GM18861 (cell line): ENCODE measurements at regions not wholly inside any gene's neighbourhood (a gene's known extent, or its start where the extent isn't known, plus 50 kb on each side); places are given as distances from the start of the nearest gene placed in this dataset.

Source experiments
- ATAC-seq: cut with Tn5 transposase; IDR thresholded peaks from one replicate; pipeline ENCODE4 v1.9.1; 2021; ENCODE audit not compliant: unreplicated experiment

- no peak for ATAC-seq
Observed at GRCh38 chr11:110890995-110891394, 178.8 kb upstream of the ARHGAP20 start.

GRCh38 chr11:110886288-110886970 lies 174.2 kb upstream of the ARHGAP20 start:
- ATAC-seq = no peak

GRCh38 chr11:110883256-110883655 lies 171.0 kb upstream of the ARHGAP20 start:
- no peak for ATAC-seq

GRCh38 chr11:110878513-110878912 lies 166.3 kb upstream of the ARHGAP20 start:
- no peak for ATAC-seq

- ATAC-seq = no peak
Observed at GRCh38 chr11:110874437-110875030, 162.3 kb upstream of the ARHGAP20 start.

GRCh38 chr11:110873975-110874374 lies 161.7 kb upstream of the ARHGAP20 start:
- no peak for ATAC-seq

GRCh38 chr11:110870816-110871522 lies 158.7 kb upstream of the ARHGAP20 start:
- ATAC-seq = no peak

GRCh38 chr11:110867951-110868350 lies 155.7 kb upstream of the ARHGAP20 start:
- no peak for ATAC-seq

- no peak for ATAC-seq
Observed at GRCh38 chr11:110866081-110866480, 153.8 kb upstream of the ARHGAP20 start.

- no peak for ATAC-seq
Observed at GRCh38 chr11:110862407-110862806, 150.2 kb upstream of the ARHGAP20 start.

- no peak for ATAC-seq
Observed at GRCh38 chr11:110860461-110860860, 148.2 kb upstream of the ARHGAP20 start.

GRCh38 chr11:110859998-110860397 lies 147.8 kb upstream of the ARHGAP20 start:
- ATAC-seq = no peak

GRCh38 chr11:110859240-110859840 lies 147.1 kb upstream of the ARHGAP20 start:
- ATAC-seq = no peak

- ATAC-seq = peak; percentile 55
Observed at GRCh38 chr11:110858547-110858921, 146.3 kb upstream of the ARHGAP20 start.

GRCh38 chr11:110857892-110858546 lies 145.8 kb upstream of the ARHGAP20 start:
- ATAC-seq = no peak

GRCh38 chr11:110856996-110857812 lies 145.0 kb upstream of the ARHGAP20 start:
- ATAC-seq = peak; percentile 55

GRCh38 chr11:110856340-110856739 lies 144.1 kb upstream of the ARHGAP20 start:
- no peak for ATAC-seq

- no peak for ATAC-seq
Observed at GRCh38 chr11:110855191-110855590, 143.0 kb upstream of the ARHGAP20 start.

- ATAC-seq = no peak
Observed at GRCh38 chr11:110852921-110853490, 140.8 kb upstream of the ARHGAP20 start.

- ATAC-seq = no peak
Observed at GRCh38 chr11:110850846-110851245, 138.6 kb upstream of the ARHGAP20 start.
